Cerebellar cortex (tissue), 1 donor: ENCODE measurements at regions not wholly inside any gene's neighbourhood (a gene's known extent, or its start where the extent isn't known, plus 50 kb on each side); places are given as distances from the start of the nearest gene placed in this dataset.
A peak's percentile ranks its signal among the peaks of the same experiment; 100 is the strongest.

Experiments
- DNase-seq: peaks from one replicate; pipeline ENCODE4 v3.0.0-alpha.2; 2015; ENCODE audit warnings: low spot score

GRCh38 chr6:14275493-14275851 lies 157.9 kb downstream of the CD83 start:
- no peak for DNase-seq

- DNase-seq = peak; percentile 31
These were observed 158.5 kb downstream of the CD83 start for GRCh38 chr6:14276071-14276470.

- DNase-seq = no peak
These were observed 159.3 kb downstream of the CD83 start for GRCh38 chr6:14276667-14277404.

GRCh38 chr6:14277405-14277930 lies 159.9 kb downstream of the CD83 start:
- DNase-seq = no peak

GRCh38 chr6:14278006-14278405 lies 160.4 kb downstream of the CD83 start:
- DNase-seq = no peak

GRCh38 chr6:14278446-14278845 lies 160.9 kb downstream of the CD83 start:
- DNase-seq = no peak

- DNase-seq = no peak
These were observed 162.5 kb downstream of the CD83 start for GRCh38 chr6:14280006-14280510.

GRCh38 chr6:14280766-14281293 lies 163.3 kb downstream of the CD83 start:
- no peak for DNase-seq

- DNase-seq = no peak
These were observed 164.5 kb downstream of the CD83 start for GRCh38 chr6:14281811-14282660.

- no peak for DNase-seq
These were observed 165.4 kb downstream of the CD83 start for GRCh38 chr6:14282854-14283505.

- DNase-seq = no peak
These were observed 166.1 kb downstream of the CD83 start for GRCh38 chr6:14283600-14284235.

- DNase-seq = no peak
These were observed 167.5 kb downstream of the CD83 start for GRCh38 chr6:14284969-14285590.

- no peak for DNase-seq
These were observed 168.6 kb downstream of the CD83 start for GRCh38 chr6:14286144-14286543.

GRCh38 chr6:14286634-14287428 lies 169.3 kb downstream of the CD83 start:
- DNase-seq = no peak

- DNase-seq = no peak
These were observed 170.1 kb downstream of the CD83 start for GRCh38 chr6:14287707-14288106.

GRCh38 chr6:14288910-14289309 lies 171.3 kb downstream of the CD83 start:
- DNase-seq = no peak

- DNase-seq = no peak
These were observed 172.6 kb downstream of the CD83 start for GRCh38 chr6:14290041-14290771.

- DNase-seq = no peak
These were observed 173.3 kb downstream of the CD83 start for GRCh38 chr6:14290772-14291330.

- DNase-seq = no peak
These were observed 173.8 kb downstream of the CD83 start for GRCh38 chr6:14291331-14291730.
